A549 (cell line): ENCODE measurements at regions not wholly inside any gene's neighbourhood (a gene's known extent, or its start where the extent isn't known, plus 50 kb on each side); places are given as distances from the start of the nearest gene placed in this dataset.
"Not testable (repeated sequence)": the region's sequence is repeated elsewhere in the genome, so short reads cannot be mapped to it uniquely, and the experiment has no call there.

Experiments used
- ATAC-seq, 2 experiments: fragments of 200-7000 bp in 1 of 2; fragments of >200 bp in 1 of 2; cut with Nextera tagmentation in 1 of 2; cut with Tn5 transposase in 1 of 2; 3 replicates each; pipeline versions ENCODE4 v1.8.0 to v1.9.1; 2018 to 2020; ENCODE audit warnings: mild to moderate bottlenecking in 1 of 2, moderate library complexity in 1 of 2
- CTCF ChIA-PET: fragments of 300-600 bp; sonication (Branson Sonifier 250); formaldehyde crosslinking; extraction: SDS; loops from one replicate; lab custom pipeline; 2021; ENCODE audit warnings: antibody characterized with exemption, inconsistent platforms; lab: Yijun Ruan, JAX
- POLR2A ChIA-PET: fragments of 350-600 bp; formaldehyde crosslinking; extraction: SDS; loops from one replicate; lab custom pipeline; 2021; ENCODE audit warnings: antibody characterized with exemption, inconsistent platforms; lab: Yijun Ruan, JAX
- DNase-seq, 2 experiments: peaks; one replicate each; pipeline versions ENCODE4 v3.0.0 to v3.0.0-alpha.2; 2011 to 2016; ENCODE audit warnings: low read depth in 1 of 2, low spot score in 1 of 2
- FAIRE-seq: peaks from 2 replicates; lab custom pipeline; 2011; peaks lifted over from hg19 to GRCh38; lab: Jason Lieb, UNC
- H3K27ac ChIP-seq, 2 experiments: fragments of >200 bp; sonication (Bioruptor Twin); formaldehyde crosslinking; 3 replicates each; pipeline ENCODE4 v1.5.1; 2016 to 2017
- H3K4me1 ChIP-seq: fragments of >200 bp; sonication (Bioruptor Twin); formaldehyde crosslinking; 3 replicates; pipeline ENCODE4 v1.6.1; 2016
- H3K4me2 ChIP-seq: fragments of >200 bp; sonication (Bioruptor Twin); formaldehyde crosslinking; 3 replicates; pipeline ENCODE4 v1.6.1; 2016
- H3K4me3 ChIP-seq: fragments of >200 bp; sonication (Bioruptor Twin); formaldehyde crosslinking; 3 replicates; pipeline ENCODE4 v1.5.1; 2016
- H3K9me3 ChIP-seq: fragments of >200 bp; sonication (Bioruptor Twin); formaldehyde crosslinking; 3 replicates; pipeline ENCODE4 v1.6.1; 2016
- MAFK ChIP-seq: fragments of 450-650 bp; IDR thresholded peaks from 2 replicates; pipeline ENCODE4 v1.6.1; 2014; ENCODE audit not compliant: partially characterized antibody
- WGBS: methylation state at CpG from one replicate; pipeline ENCODE4 v1.1.6; 2017; ENCODE audit errors: missing lambda C conversion rate; 5-methylcytosine and 5-hydroxymethylcytosine counted together

DNA sequence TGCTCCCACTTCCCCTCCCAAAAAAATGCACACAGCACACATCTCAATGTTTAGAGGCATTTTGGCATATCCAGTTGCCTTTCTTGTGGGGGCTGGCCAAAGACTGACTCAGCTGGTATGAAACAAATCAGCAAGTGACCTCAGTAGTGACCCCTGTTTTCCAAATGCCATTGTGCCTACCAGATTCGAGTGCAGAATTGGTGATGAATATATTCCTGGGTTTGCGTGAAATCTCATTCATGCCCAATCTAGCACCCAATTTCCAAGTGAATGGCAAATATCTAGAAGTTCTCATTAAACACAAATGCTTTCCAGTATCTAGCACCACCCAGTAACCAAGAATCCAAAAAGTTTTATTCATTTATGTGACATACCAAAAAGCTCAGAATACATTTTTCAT lies 83.6 kb downstream of the FOXD4L6 start:
- H3K9me3 ChIP-seq, H3K4me3 ChIP-seq, H3K27ac ChIP-seq, H3K4me1 ChIP-seq, H3K4me2 ChIP-seq, ATAC-seq, CTCF ChIA-PET, FAIRE-seq, DNase-seq, POLR2A ChIA-PET: not testable (repeated sequence)
- 71% methylated on average over 2 of the region's 2 CpGs for WGBS

DNA sequence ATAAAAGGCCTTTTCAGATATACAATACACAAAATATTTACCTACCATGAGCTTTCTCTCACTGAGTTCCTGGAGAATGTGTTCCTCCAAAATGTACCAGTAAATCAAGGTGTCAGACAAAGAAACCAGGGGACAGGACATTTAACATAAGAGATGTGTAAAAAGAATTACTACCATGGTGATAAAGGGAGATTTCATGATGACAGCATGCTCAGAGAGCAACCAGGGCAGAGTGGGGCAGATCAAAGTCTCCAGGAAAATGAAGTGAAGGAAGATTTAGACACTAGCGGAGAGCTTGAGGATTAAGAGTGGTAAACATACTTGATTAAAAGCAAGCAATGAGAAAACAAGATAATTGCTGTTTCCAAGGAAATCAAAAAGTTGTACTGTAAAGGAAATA lies 85.0 kb downstream of the FOXD4L6 start:
- H3K4me2 ChIP-seq, DNase-seq, H3K27ac ChIP-seq, H3K4me1 ChIP-seq, FAIRE-seq, ATAC-seq, POLR2A ChIA-PET, H3K4me3 ChIP-seq, H3K9me3 ChIP-seq, CTCF ChIA-PET: not testable (repeated sequence)
- no CpG with 5 or more reads among the region's 1 CpG for WGBS

DNA sequence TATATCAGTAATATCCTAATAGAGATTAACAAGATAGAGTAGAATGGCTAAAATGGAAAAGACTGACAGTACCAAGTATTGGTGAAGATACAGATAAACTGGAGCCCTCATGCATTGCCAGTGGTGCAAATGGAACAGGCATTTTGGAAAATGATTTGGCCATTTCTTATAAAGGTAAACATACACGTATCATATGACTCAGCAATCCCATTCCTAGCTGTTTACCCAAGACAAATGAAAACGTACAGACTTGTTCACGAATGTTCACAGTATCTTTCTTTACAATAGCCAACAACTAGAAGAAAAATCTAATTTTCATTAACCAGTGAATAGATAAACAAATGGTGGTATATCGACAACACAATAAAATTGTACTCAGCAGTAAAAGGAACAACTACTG lies 86.4 kb downstream of the FOXD4L6 start:
- H3K4me3 ChIP-seq, H3K4me2 ChIP-seq, CTCF ChIA-PET, ATAC-seq, FAIRE-seq, H3K4me1 ChIP-seq, DNase-seq, H3K9me3 ChIP-seq, POLR2A ChIA-PET, H3K27ac ChIP-seq: not testable (repeated sequence)
- peak; percentile 33 for TF ChIP-seq MAFK
- 30% methylated on average over 4 of the region's 4 CpGs for WGBS

GRCh38 chr9:41040705-41041342 lies 87.7 kb downstream of the FOXD4L6 start:
- ATAC-seq, H3K4me2 ChIP-seq, H3K27ac ChIP-seq, FAIRE-seq, H3K4me1 ChIP-seq, H3K4me3 ChIP-seq, CTCF ChIA-PET, DNase-seq, POLR2A ChIA-PET, H3K9me3 ChIP-seq: not testable (repeated sequence)

- CTCF ChIA-PET, H3K27ac ChIP-seq, DNase-seq, H3K9me3 ChIP-seq, H3K4me1 ChIP-seq, FAIRE-seq, POLR2A ChIA-PET, H3K4me3 ChIP-seq, H3K4me2 ChIP-seq, ATAC-seq: not testable (repeated sequence)
- 77% methylated on average over 1 of the region's 1 CpG for WGBS
Measured at GRCh38 chr9:41035276-41035675, 93.2 kb downstream of the FOXD4L6 start.

GRCh38 chr9:41034699-41035197 lies 93.7 kb downstream of the FOXD4L6 start:
- FAIRE-seq, H3K9me3 ChIP-seq, H3K4me3 ChIP-seq, CTCF ChIA-PET, H3K4me2 ChIP-seq, H3K4me1 ChIP-seq, DNase-seq, POLR2A ChIA-PET, H3K27ac ChIP-seq, ATAC-seq: not testable (repeated sequence)
- WGBS: 45% methylated on average over 1 of the region's 1 CpG

- H3K9me3 ChIP-seq, POLR2A ChIA-PET, H3K4me2 ChIP-seq, H3K27ac ChIP-seq, H3K4me3 ChIP-seq, H3K4me1 ChIP-seq, CTCF ChIA-PET, DNase-seq, ATAC-seq, FAIRE-seq: not testable (repeated sequence)
- 59% methylated on average over 4 of the region's 4 CpGs for WGBS
Measured at GRCh38 chr9:41033877-41034276, 94.6 kb downstream of the FOXD4L6 start.

- ATAC-seq: 0 out of 6 replicates have a peak, but pooled peaks of 1 of the 2 experiments have one; percentile 17
- DNase-seq, CTCF ChIA-PET: not testable (repeated sequence)
Measured at GRCh38 chr9:41033360-41033759, 95.1 kb downstream of the FOXD4L6 start.

DNA sequence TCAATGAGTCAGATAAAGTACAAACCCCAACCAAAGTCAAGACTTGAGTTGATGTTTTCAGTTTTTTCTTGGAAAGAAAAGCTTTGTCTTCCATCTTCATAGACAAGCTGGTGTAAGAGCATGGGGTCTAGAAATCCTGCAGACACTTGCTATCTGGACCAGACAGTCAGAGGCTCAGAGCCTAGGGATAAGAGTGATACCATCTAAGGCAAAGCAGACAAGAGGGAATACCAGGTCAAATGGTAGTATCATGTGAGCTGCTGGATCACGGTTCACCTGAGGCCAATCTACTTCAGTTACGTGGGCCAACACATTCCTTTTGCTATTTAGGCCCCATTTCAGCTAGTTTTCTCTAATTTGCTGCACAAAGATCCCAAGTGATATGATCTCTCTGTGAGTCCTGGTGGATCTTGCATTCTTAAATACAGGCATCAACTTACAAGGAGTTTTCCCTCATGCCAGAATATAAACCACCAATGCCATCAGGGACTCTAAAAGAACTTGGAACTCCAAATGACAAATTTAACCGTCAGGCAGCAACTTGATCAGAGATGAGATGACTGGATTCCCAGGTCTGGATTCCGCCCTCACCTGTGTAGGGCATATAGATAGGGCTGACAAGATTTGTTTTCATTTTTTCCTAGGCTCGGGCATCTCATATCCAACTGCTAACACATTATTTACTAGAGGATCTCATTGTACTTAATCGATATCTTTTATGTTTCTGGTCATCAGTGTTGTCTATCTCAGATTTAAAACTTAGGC lies 101.4 kb downstream of the FOXD4L6 start:
- 72% methylated on average over 6 of the region's 6 CpGs for WGBS
- H3K9me3 ChIP-seq, H3K4me2 ChIP-seq, FAIRE-seq, H3K4me1 ChIP-seq, POLR2A ChIA-PET, CTCF ChIA-PET, DNase-seq, H3K27ac ChIP-seq, H3K4me3 ChIP-seq: not testable (repeated sequence)
- 0 out of 6 replicates have a peak, but pooled peaks of 1 of the 2 experiments have one; percentile 34 for ATAC-seq

More at GRCh38 chr9:41033360-41033759, 95.1 kb downstream of the FOXD4L6 start:
- WGBS: 74% methylated on average over 3 of the region's 3 CpGs
- H3K4me3 ChIP-seq, FAIRE-seq, H3K4me2 ChIP-seq, H3K9me3 ChIP-seq, H3K4me1 ChIP-seq, POLR2A ChIA-PET, H3K27ac ChIP-seq: not testable (repeated sequence)

DNA sequence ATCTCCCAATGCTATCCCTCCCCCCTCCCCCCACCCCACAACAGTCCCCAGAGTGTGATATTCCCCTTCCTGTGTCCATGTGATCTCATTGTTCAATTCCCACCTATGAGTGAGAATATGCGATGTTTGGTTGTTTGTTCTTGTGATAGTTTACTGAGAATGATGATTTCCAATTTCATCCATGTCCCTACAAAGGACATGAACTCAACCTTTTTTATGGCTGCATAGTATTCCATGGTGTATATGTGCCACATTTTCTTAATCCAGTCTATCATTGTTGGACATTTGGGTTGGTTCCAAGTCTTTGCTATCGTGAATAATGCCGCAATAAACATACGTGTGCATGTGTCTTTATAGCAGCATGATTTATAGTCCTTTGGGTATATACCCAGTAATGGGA lies 106.1 kb downstream of the FOXD4L6 start:
- H3K4me3 ChIP-seq, H3K4me1 ChIP-seq, H3K9me3 ChIP-seq, H3K27ac ChIP-seq, ATAC-seq, FAIRE-seq, CTCF ChIA-PET, DNase-seq, H3K4me2 ChIP-seq, POLR2A ChIA-PET: not testable (repeated sequence)
- 95% methylated on average over 3 of the region's 4 CpGs for WGBS
